ENCODE measurements at regions not wholly inside any gene's neighbourhood (a gene's known extent, or its start where the extent isn't known, plus 50 kb on each side); places are given as distances from the start of the nearest gene placed in this dataset.

DNA sequence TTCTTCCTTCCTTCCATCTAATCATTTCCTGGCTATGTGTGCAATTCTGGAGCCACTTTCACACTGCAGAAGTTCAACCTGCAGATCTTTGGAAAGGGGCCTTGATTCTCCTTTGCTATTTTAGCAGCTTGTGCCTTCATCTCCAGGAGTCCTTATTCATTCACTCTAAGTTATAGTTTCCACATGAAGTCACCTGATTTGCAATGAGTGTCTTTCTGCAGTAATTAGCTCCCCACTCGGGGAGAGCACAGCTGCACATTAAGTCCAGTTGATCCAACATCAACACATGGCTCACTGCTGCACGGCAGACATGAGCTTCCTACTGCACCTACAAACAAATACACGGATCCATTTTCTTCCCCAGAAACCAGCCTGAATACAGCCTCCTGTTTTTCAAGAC, 323.1 kb upstream of the TNP1 start:
- Histone ChIP-seq H3K4me1 (ENCODE audit: insufficient read depth, low read length, poor library complexity, severe bottlenecking) (no peaks in the 10 kb centered on the region), H3K9me3 (ENCODE audit: low read length) (no peaks in the 10 kb centered on the region), H3K36me3 (ENCODE audit: insufficient read depth, low read length) (no peaks in the 10 kb centered on the region), H3K9me2 (ENCODE audit: insufficient read depth, low read length) (no peaks in the 10 kb centered on the region), H3K4me2 (ENCODE audit: low read length) (no peak overlapping the region), H2AFZ (ENCODE audit: low read length) (no peak overlapping the region), H3K4me3 (ENCODE audit: low read depth, low read length, poor library complexity, severe bottlenecking) (no peak overlapping the region), H3K27ac (ENCODE audit: low read depth, low read length, poor library complexity, severe bottlenecking) (no peak overlapping the region), H4K20me1 (ENCODE audit: insufficient read depth, low read length) (no peaks in the 10 kb centered on the region), H3K79me2 (ENCODE audit: insufficient read depth, low read depth, low read length) (no peaks in the 10 kb centered on the region)
- intact Hi-C loops (cut with micrococcal nuclease; ENCODE audit: unreplicated experiment) = no loop called here
- ChIA-PET POLR2A (interaction anchor here (0.7 kb wide), 1 partner anchor 10 kb away, joined by 3 read pairs; no protein-coding TSS in a partner anchor), CTCF (ENCODE audit: unreplicated experiment) (no interaction called here)
- BruUV-seq (replicated peaks) = no TSS peak
- TF ChIP-seq, protein P1, sequence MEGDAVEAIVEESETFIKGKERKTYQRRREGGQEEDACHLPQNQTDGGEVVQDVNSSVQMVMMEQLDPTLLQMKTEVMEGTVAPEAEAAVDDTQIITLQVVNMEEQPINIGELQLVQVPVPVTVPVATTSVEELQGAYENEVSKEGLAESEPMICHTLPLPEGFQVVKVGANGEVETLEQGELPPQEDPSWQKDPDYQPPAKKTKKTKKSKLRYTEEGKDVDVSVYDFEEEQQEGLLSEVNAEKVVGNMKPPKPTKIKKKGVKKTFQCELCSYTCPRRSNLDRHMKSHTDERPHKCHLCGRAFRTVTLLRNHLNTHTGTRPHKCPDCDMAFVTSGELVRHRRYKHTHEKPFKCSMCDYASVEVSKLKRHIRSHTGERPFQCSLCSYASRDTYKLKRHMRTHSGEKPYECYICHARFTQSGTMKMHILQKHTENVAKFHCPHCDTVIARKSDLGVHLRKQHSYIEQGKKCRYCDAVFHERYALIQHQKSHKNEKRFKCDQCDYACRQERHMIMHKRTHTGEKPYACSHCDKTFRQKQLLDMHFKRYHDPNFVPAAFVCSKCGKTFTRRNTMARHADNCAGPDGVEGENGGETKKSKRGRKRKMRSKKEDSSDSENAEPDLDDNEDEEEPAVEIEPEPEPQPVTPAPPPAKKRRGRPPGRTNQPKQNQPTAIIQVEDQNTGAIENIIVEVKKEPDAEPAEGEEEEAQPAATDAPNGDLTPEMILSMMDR (conservative IDR thresholded peaks at IDR 0.05; ENCODE audit: low read length) = no peak
- no peak for TF ChIP-seq EZH2phosphoT487 (IDR thresholded peaks at IDR 0.05; ENCODE audit: borderline replicate concordance, low read depth, low read length)
- no peak for DNase-seq (ENCODE audit: low spot score)

DNA sequence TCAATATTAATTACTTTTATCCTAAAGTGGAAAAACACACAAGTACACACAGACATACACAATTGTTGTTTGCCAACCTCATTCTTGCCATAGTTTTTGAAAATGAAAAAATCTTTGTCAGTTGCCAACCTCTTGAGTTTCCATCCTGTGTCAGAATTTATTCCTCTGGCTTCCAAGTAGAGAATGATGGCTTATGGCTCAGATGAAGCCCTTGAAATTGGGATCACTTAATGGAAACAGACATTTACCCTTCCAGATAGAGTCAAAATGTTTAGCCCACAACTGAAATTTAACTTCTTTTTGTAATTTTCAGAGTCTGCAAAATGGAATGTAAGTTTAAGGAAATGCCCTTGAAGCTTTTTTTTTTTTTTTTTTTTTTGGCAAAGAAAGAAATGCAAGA, 321.6 kb upstream of the TNP1 start:
- TF ChIP-seq, protein P1 (conservative IDR thresholded peaks at IDR 0.05; ENCODE audit: low read length) = no peak
- no peak for TF ChIP-seq EZH2phosphoT487 (IDR thresholded peaks at IDR 0.05; ENCODE audit: borderline replicate concordance, low read depth, low read length)
- H3K4me3 ChIP-seq (ENCODE audit: low read depth, low read length, poor library complexity, severe bottlenecking) = no peak overlapping the region
- H2AFZ ChIP-seq (ENCODE audit: low read length) = no peak overlapping the region
- H4K20me1 ChIP-seq (ENCODE audit: insufficient read depth, low read length) = no peaks in the 10 kb centered on the region
- no peak for DNase-seq (ENCODE audit: low spot score)
- no peaks in the 10 kb centered on the region for H3K4me1 ChIP-seq (ENCODE audit: insufficient read depth, low read length, poor library complexity, severe bottlenecking)
- CTCF ChIA-PET (ENCODE audit: unreplicated experiment) = no interaction called here
- no peak overlapping the region for H3K4me2 ChIP-seq (ENCODE audit: low read length)
- no peak overlapping the region for H3K27ac ChIP-seq (ENCODE audit: low read depth, low read length, poor library complexity, severe bottlenecking)
- BruUV-seq (replicated peaks) = no TSS peak
- no peaks in the 10 kb centered on the region for H3K36me3 ChIP-seq (ENCODE audit: insufficient read depth, low read length)
- H3K79me2 ChIP-seq (ENCODE audit: insufficient read depth, low read depth, low read length) = no peaks in the 10 kb centered on the region
- H3K9me3 ChIP-seq (ENCODE audit: low read length) = no peaks in the 10 kb centered on the region
- POLR2A ChIA-PET = interaction anchor here (1.4 kb wide), 1 partner anchor 9 kb away, joined by 3 read pairs; no protein-coding TSS in a partner anchor
- H3K9me2 ChIP-seq (ENCODE audit: insufficient read depth, low read length) = no peaks in the 10 kb centered on the region
- intact Hi-C loops (cut with micrococcal nuclease; ENCODE audit: unreplicated experiment) = no loop called here

DNA sequence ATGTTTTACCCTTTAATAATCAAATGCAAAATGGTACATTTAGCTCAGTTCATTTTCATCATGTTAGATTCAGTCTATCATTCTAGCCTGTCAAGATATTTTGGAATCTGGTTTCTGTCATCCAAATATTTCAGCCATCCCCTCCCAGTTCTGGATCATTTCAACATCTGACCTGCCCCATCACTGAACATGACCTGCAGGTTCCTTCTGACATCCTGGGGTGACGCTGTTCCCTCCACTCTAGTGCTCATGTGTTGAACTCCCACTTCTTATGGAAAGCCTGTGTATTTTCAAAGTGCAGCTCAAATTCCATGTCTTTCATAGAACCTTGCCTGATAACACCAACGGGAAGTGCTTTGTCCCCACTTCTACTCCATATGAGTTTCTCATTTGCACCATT, 320.0 kb upstream of the TNP1 start:
- Histone ChIP-seq H3K4me1 (ENCODE audit: insufficient read depth, low read length, poor library complexity, severe bottlenecking) (no peaks in the 10 kb centered on the region), H3K79me2 (ENCODE audit: insufficient read depth, low read depth, low read length) (no peaks in the 10 kb centered on the region), H3K4me2 (ENCODE audit: low read length) (no peak overlapping the region), H2AFZ (ENCODE audit: low read length) (no peak overlapping the region), H3K36me3 (ENCODE audit: insufficient read depth, low read length) (no peaks in the 10 kb centered on the region), H3K9me2 (ENCODE audit: insufficient read depth, low read length) (no peaks in the 10 kb centered on the region), H3K9me3 (ENCODE audit: low read length) (no peaks in the 10 kb centered on the region), H3K27ac (ENCODE audit: low read depth, low read length, poor library complexity, severe bottlenecking) (no peak overlapping the region), H4K20me1 (ENCODE audit: insufficient read depth, low read length) (no peaks in the 10 kb centered on the region), H3K4me3 (ENCODE audit: low read depth, low read length, poor library complexity, severe bottlenecking) (no peak overlapping the region)
- intact Hi-C loops (cut with micrococcal nuclease; ENCODE audit: unreplicated experiment) = no loop called here
- no TSS peak for BruUV-seq (replicated peaks)
- TF ChIP-seq, protein P1 (conservative IDR thresholded peaks at IDR 0.05; ENCODE audit: low read length) = no peak
- TF ChIP-seq EZH2phosphoT487 (IDR thresholded peaks at IDR 0.05; ENCODE audit: borderline replicate concordance, low read depth, low read length) = no peak
- no peak for DNase-seq (ENCODE audit: low spot score)
- CTCF ChIA-PET (ENCODE audit: unreplicated experiment) = no interaction called here
- POLR2A ChIA-PET = no interaction called here
